ENCODE measurements at regions not wholly inside any gene's neighbourhood (a gene's known extent, or its start where the extent isn't known, plus 50 kb on each side); places are given as distances from the start of the nearest gene placed in this dataset.
A peak's percentile ranks its signal among the peaks of the same experiment; 100 is the strongest.

- Mint-ChIP-seq H3K27ac (ENCODE audit: low read depth, unreplicated experiment) (no peak overlapping the region), H3K4me1 (ENCODE audit: insufficient read depth, unreplicated experiment) (no peaks in the 10 kb centered on the region), H3K4me3 (ENCODE audit: unreplicated experiment) (no peak overlapping the region), H3K27me3 (ENCODE audit: insufficient read depth, unreplicated experiment) (no peaks in the 10 kb centered on the region), H3K36me3 (ENCODE audit: insufficient read depth, unreplicated experiment) (no peaks in the 10 kb centered on the region), H3K9me3 (ENCODE audit: unreplicated experiment) (peaks cover 20% of the 10 kb centered on the region)
- intact Hi-C loops (cut with micrococcal nuclease) = no loop called here
- no peak for TF ChIP-seq CTCF (IDR thresholded peaks at IDR 0.05; ENCODE audit: unreplicated experiment)
- DNase-seq (ENCODE audit: unreplicated experiment) = no peak
- ChIA-PET CTCF (interaction anchor here (0.7 kb wide), 1 partner anchor 55 kb away, joined by 4 read pairs; no protein-coding TSS in a partner anchor), POLR2A (no interaction called here)
- BruUV-seq (replicated peaks) = no TSS peak
Measured at GRCh38 chrX:121245763-121246162, 198.4 kb downstream of the GLUD2 start.

GRCh38 chrX:121254336-121254735 lies 206.9 kb downstream of the GLUD2 start:
- CTCF ChIA-PET = no interaction called here
- peak; percentile 17 for DNase-seq (ENCODE audit: unreplicated experiment)
- peaks cover 30% of the 10 kb centered on the region for H3K9me3 Mint-ChIP-seq (ENCODE audit: unreplicated experiment)
- BruUV-seq (replicated peaks) = no TSS peak
- no peak for TF ChIP-seq CTCF (IDR thresholded peaks at IDR 0.05; ENCODE audit: unreplicated experiment)
- H3K36me3 Mint-ChIP-seq (ENCODE audit: insufficient read depth, unreplicated experiment) = no peaks in the 10 kb centered on the region
- H3K4me1 Mint-ChIP-seq (ENCODE audit: insufficient read depth, unreplicated experiment) = no peaks in the 10 kb centered on the region
- no peaks in the 10 kb centered on the region for H3K27me3 Mint-ChIP-seq (ENCODE audit: insufficient read depth, unreplicated experiment)
- intact Hi-C loops (cut with micrococcal nuclease) = no loop called here
- no peak overlapping the region for H3K27ac Mint-ChIP-seq (ENCODE audit: low read depth, unreplicated experiment)
- POLR2A ChIA-PET = no interaction called here
- H3K4me3 Mint-ChIP-seq (ENCODE audit: unreplicated experiment) = no peak overlapping the region

GRCh38 chrX:121256647-121257046 lies 209.2 kb downstream of the GLUD2 start:
- peak; percentile 27 for DNase-seq (ENCODE audit: unreplicated experiment)
- no TSS peak for BruUV-seq (replicated peaks)

GRCh38 chrX:121258545-121258944 lies 211.1 kb downstream of the GLUD2 start:
- Mint-ChIP-seq H3K4me1 (ENCODE audit: insufficient read depth, unreplicated experiment) (no peaks in the 10 kb centered on the region), H3K36me3 (ENCODE audit: insufficient read depth, unreplicated experiment) (no peaks in the 10 kb centered on the region), H3K27ac (ENCODE audit: low read depth, unreplicated experiment) (no peak overlapping the region), H3K9me3 (ENCODE audit: unreplicated experiment) (no peaks in the 10 kb centered on the region), H3K27me3 (ENCODE audit: insufficient read depth, unreplicated experiment) (no peaks in the 10 kb centered on the region), H3K4me3 (ENCODE audit: unreplicated experiment) (no peak overlapping the region)
- POLR2A ChIA-PET = interaction anchor here (0.6 to 0.8 kb wide), 2 partner anchors 14 to 91 kb away, joined by 3 read pairs; no protein-coding TSS in a partner anchor
- CTCF ChIA-PET = interaction anchor here (0.5 kb wide), 1 partner anchor 580 kb away, joined by 3 read pairs; no protein-coding TSS in a partner anchor
- DNase-seq (ENCODE audit: unreplicated experiment) = no peak
- intact Hi-C loops (cut with micrococcal nuclease) = no loop called here
- no peak for TF ChIP-seq CTCF (IDR thresholded peaks at IDR 0.05; ENCODE audit: unreplicated experiment)
- BruUV-seq (replicated peaks) = no TSS peak

More at GRCh38 chrX:121256647-121257046, 209.2 kb downstream of the GLUD2 start:
- ChIA-PET POLR2A (interaction anchor here (0.8 kb wide), 1 partner anchor 78 kb away, joined by 3 read pairs; no protein-coding TSS in a partner anchor), CTCF (interaction anchor here (0.5 to 0.7 kb wide), 2 partner anchors 205 to 438 kb away, joined by 3 read pairs; no protein-coding TSS in a partner anchor)
- intact Hi-C loops (cut with micrococcal nuclease) = no loop called here
- Mint-ChIP-seq H3K4me1 (ENCODE audit: insufficient read depth, unreplicated experiment) (no peaks in the 10 kb centered on the region), H3K36me3 (ENCODE audit: insufficient read depth, unreplicated experiment) (no peaks in the 10 kb centered on the region), H3K27ac (ENCODE audit: low read depth, unreplicated experiment) (no peak overlapping the region), H3K4me3 (ENCODE audit: unreplicated experiment) (no peak overlapping the region), H3K27me3 (ENCODE audit: insufficient read depth, unreplicated experiment) (no peaks in the 10 kb centered on the region), H3K9me3 (ENCODE audit: unreplicated experiment) (peaks cover 10% of the 10 kb centered on the region)
- TF ChIP-seq CTCF (IDR thresholded peaks at IDR 0.05; ENCODE audit: unreplicated experiment) = no peak
